Activated CD8-positive, alpha-beta T cell treated with anti-CD3 and anti-CD28 coated beads for 36 hours (primary cell): ENCODE measurements at regions not wholly inside any gene's neighbourhood (a gene's known extent, or its start where the extent isn't known, plus 50 kb on each side); places are given as distances from the start of the nearest gene placed in this dataset.

ENCODE experiments used
- ATAC-seq: fragments of 200-7000 bp; cut with Tn5 transposase; one replicate; pipeline ENCODE4 v1.10.0; 2021; ENCODE audit warnings: mild to moderate bottlenecking, moderate library complexity
- CTCF ChIA-PET: fragments of 350-600 bp; sonication (Branson Sonifier 250); formaldehyde crosslinking; loops from one replicate; lab custom pipeline; 2021; ENCODE audit warnings: antibody characterized with exemption; lab: Charles Lee
- POLR2A ChIA-PET: fragments of 350-600 bp; sonication (Branson Sonifier 250); formaldehyde crosslinking; loops from one replicate; lab custom pipeline; 2021; ENCODE audit warnings: antibody characterized with exemption; lab: Charles Lee
- DNase-seq: peaks from one replicate; pipeline ENCODE4 v3.0.0-alpha.2; 2020
- H3K27ac Mint-ChIP-seq: one replicate; pipeline ENCODE4 v1.8.0; 2021; ENCODE audit warnings: mild to moderate bottlenecking, mixed read lengths
- H3K27me3 Mint-ChIP-seq: one replicate; pipeline ENCODE4 v1.8.0; 2021; ENCODE audit warnings: mixed read lengths
- H3K36me3 Mint-ChIP-seq: one replicate; pipeline ENCODE4 v1.8.0; 2021; ENCODE audit warnings: low read depth, mixed read lengths
- H3K4me1 Mint-ChIP-seq: one replicate; pipeline ENCODE4 v1.8.0; 2021; ENCODE audit warnings: low read depth, mixed read lengths
- H3K4me3 Mint-ChIP-seq: one replicate; pipeline ENCODE4 v1.8.0; 2021; ENCODE audit warnings: mild to moderate bottlenecking, moderate library complexity, mixed read lengths
- H3K9me3 Mint-ChIP-seq: one replicate; pipeline ENCODE4 v1.8.0; 2021; ENCODE audit warnings: mixed read lengths
- CTCF ChIP-seq: fragments of 200-600 bp; IDR thresholded peaks from one replicate; pipeline ENCODE4 v1.8.0; 2022; ENCODE audit warnings: antibody characterized with exemption, mild to moderate bottlenecking
- intact Hi-C: fragments of 100-400 bp; cut with micrococcal nuclease; formaldehyde crosslinking; loops from one replicate; pipeline ENCODE4 v1.10.0; 2022

GRCh38 chr2:199685669-199686068, 165.3 kb downstream of the FTCDNL1 start:
- Mint-ChIP-seq H3K27ac (no peak overlapping the region), H3K27me3 (peaks cover 8% of the 10 kb centered on the region), H3K4me1 (peaks cover 13% of the 10 kb centered on the region), H3K36me3 (no peaks in the 10 kb centered on the region), H3K9me3 (no peaks in the 10 kb centered on the region), H3K4me3 (no peak overlapping the region)
- TF ChIP-seq CTCF: no peak
- CTCF ChIA-PET: interaction anchor here (1.3 kb wide), 1 partner anchor 54 kb away, joined by 3 read pairs; no protein-coding TSS in a partner anchor
- ATAC-seq (peak; percentile 53), DNase-seq (no peak)
- POLR2A ChIA-PET: no interaction called here
- intact Hi-C loops: no loop called here

- ChIA-PET CTCF (no interaction called here), POLR2A (no interaction called here)
- H3K27ac Mint-ChIP-seq: no peak overlapping the region
- H3K4me3 Mint-ChIP-seq: no peak overlapping the region
- no peak for TF ChIP-seq CTCF
- no peaks in the 10 kb centered on the region for H3K36me3 Mint-ChIP-seq
- DNase-seq (no peak), ATAC-seq (no peak)
- peaks cover 8% of the 10 kb centered on the region for H3K27me3 Mint-ChIP-seq
- H3K9me3 Mint-ChIP-seq: no peaks in the 10 kb centered on the region
- intact Hi-C loops: no loop called here
- peaks cover 13% of the 10 kb centered on the region for H3K4me1 Mint-ChIP-seq
These were observed 166.2 kb downstream of the FTCDNL1 start for GRCh38 chr2:199684832-199685231.

- ATAC-seq (no peak), DNase-seq (no peak)
- no peak for TF ChIP-seq CTCF
- intact Hi-C loops: no loop called here
- Mint-ChIP-seq H3K36me3 (no peaks in the 10 kb centered on the region), H3K4me1 (peaks cover 13% of the 10 kb centered on the region), H3K9me3 (no peaks in the 10 kb centered on the region), H3K27ac (no peak overlapping the region), H3K27me3 (peaks cover 8% of the 10 kb centered on the region), H3K4me3 (no peak overlapping the region)
- POLR2A ChIA-PET: no interaction called here
- CTCF ChIA-PET: interaction anchor here (0.9 kb wide), 1 partner anchor 9 kb away, joined by 3 read pairs; no protein-coding TSS in a partner anchor
These were observed 166.8 kb downstream of the FTCDNL1 start for GRCh38 chr2:199684168-199684567.

- TF ChIP-seq CTCF: no peak
- Mint-ChIP-seq H3K27ac (no peak overlapping the region), H3K4me1 (peaks cover 13% of the 10 kb centered on the region), H3K4me3 (no peak overlapping the region), H3K9me3 (no peaks in the 10 kb centered on the region), H3K36me3 (no peaks in the 10 kb centered on the region), H3K27me3 (peaks cover 14% of the 10 kb centered on the region)
- no peak for DNase-seq
- intact Hi-C loops: no loop called here
- ChIA-PET POLR2A (no interaction called here), CTCF (no interaction called here)
- no peak for ATAC-seq
These were observed 169.0 kb downstream of the FTCDNL1 start for GRCh38 chr2:199682001-199682400.

DNA sequence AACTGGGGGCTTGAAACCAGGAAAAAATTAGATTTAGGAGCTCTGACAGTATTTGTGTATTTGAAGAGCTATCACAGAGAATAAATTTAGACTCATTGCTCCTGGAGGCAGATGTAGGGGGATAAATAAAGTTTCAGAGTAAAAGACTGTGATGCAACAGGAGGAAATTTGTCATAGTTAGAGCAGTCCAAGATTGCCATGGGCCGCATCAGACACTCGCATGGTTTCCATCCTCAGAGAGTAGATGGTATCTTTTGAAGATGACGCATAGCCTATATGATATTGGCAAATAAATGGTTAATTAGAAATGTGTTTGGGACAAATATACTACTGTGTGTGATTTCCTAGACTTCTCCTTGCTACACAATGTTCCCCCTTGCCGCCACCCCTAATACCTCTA, 170.5 kb downstream of the FTCDNL1 start:
- ChIA-PET POLR2A (no interaction called here), CTCF (no interaction called here)
- DNase-seq (no peak), ATAC-seq (no peak)
- Mint-ChIP-seq H3K36me3 (no peaks in the 10 kb centered on the region), H3K4me1 (peaks cover 7% of the 10 kb centered on the region), H3K9me3 (no peaks in the 10 kb centered on the region), H3K27me3 (peaks cover 14% of the 10 kb centered on the region), H3K27ac (no peak overlapping the region), H3K4me3 (no peak overlapping the region)
- TF ChIP-seq CTCF: no peak
- intact Hi-C loops: no loop called here
